NT2/D1 (cell line): ENCODE measurements at regions not wholly inside any gene's neighbourhood (a gene's known extent, or its start where the extent isn't known, plus 50 kb on each side); places are given as distances from the start of the nearest gene placed in this dataset.

Experiments used
- YY1 ChIP-seq: IDR thresholded peaks from 2 replicates; pipeline ENCODE4 v1.6.1; 2011; ENCODE audit not compliant: insufficient read length, insufficient read depth
- ZNF274 ChIP-seq: IDR thresholded peaks from 2 replicates; pipeline ENCODE4 v1.6.1; 2011; ENCODE audit warnings: mild to moderate bottlenecking, low read depth, low read length

GRCh38 chr7:3193379-3194120 is 107.5 kb upstream of the SDK1 start:
- TF ChIP-seq YY1 (no peak), ZNF274 (no peak)
